CD4-positive, alpha-beta T cell treated with Interleukin-6 for 4 hours (primary cell): ENCODE measurements at regions not wholly inside any gene's neighbourhood (a gene's known extent, or its start where the extent isn't known, plus 50 kb on each side); places are given as distances from the start of the nearest gene placed in this dataset.

ENCODE experiments used
- DNase-seq: peaks from one replicate; pipeline ENCODE4 v3.0.0-alpha.2; 2020; ENCODE audit warnings: mixed read lengths

DNA sequence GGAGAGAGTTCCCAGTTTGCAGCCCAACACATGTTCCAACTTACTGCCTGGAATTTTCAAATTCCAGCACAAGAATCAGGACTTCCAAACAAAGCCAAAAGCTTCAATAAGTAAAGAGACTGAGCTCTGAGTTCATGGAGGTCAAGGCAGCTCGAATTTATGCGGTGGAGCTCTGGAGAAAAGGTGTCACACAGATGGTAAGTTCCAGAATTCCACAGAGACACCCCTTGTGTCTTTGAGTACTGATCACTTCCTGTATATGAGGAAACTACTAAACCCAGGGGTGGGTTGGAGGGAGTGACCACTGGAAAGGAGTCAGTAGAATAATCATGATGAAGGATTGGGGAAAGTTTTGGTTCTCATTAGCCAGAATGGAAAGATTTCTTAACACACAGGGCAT lies 118.5 kb upstream of the GUCY1A1 start:
- DNase-seq = no peak

DNA sequence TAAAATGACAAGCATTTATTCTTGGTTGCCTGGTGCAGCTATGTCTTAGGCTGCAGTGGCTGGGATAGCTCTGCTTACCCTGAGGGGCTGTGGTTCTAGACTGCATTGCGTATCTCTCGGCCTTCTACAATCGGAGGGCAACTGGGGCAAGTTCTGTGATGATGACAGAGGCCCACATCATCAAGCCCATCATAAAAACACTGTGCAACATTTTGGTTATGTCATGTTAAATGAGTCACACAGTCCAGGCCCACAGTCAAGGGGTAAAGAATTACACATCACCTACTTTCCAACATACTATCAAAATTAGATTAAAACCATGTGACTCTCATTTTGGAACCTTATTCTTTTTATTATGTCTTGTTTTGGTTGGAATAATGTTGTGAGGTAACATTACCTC lies 120.2 kb upstream of the GUCY1A1 start:
- no peak for DNase-seq

DNA sequence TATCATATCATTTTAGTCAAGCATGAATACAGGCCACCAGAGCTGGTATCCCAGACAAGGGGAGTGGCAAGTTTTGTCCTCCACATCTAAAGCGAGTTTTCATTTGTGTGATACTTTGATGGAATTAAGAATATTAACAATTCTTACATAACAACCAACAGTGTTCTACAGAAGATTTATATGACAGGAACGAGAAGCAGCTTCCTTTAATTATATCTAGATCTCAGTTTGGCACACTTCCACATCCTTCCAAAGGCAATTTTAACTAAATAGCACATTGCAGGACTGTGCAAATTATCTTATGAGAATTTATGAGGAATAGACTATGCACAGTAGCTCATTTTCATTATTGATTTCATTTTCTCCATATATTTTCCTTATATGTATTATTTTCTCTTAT lies 121.2 kb upstream of the GUCY1A1 start:
- DNase-seq = no peak

DNA sequence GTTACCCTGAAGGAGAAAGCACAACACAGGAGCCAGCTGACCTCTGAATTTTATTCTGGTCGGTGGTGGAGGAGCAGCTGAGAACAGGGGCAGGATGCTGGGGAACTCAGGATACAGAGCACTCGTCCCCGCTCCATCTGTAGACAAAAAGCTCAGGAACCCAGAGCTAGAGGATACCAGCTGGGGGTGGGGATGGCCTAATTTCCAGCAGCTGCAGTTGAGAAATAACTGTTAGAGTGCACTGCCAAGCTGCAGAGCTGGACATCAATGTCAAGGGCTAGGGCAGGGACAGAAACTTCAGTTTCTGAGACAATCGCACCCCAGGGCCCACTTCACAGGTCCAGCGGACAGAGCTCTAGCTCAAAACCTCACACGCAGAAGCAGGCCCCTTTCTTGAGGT lies 122.1 kb upstream of the GUCY1A1 start:
- no peak for DNase-seq

DNA sequence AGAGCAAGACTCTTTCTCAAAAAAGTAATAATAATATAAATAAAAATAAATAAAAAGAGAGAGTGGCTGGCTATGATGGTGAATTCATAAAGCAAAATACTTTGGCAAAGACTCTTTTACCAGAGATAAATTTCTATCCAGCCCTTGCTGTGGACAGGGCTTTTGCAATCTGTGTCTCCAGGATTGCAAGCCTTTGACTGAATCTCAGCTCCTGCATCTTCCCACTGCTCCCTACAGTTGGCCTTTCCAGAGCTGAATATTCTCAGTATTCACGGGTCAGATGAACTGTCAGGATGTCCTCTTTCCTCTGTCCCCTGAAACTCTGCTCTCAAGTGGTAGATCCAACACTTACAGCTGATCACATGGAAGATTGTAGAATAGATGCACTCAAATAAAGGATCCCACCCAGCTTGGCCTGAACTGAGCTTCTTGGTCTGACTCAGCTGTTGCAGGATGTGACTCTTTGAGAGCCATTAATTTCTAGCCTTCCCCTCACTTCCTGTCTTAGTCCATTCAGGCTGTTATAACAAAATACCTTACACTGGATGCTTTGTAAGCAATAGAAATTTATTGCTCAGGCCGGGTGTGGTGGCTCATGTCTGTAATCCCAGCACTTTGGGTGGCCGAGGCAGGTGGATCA lies 123.4 kb upstream of the GUCY1A1 start:
- DNase-seq = no peak

DNA sequence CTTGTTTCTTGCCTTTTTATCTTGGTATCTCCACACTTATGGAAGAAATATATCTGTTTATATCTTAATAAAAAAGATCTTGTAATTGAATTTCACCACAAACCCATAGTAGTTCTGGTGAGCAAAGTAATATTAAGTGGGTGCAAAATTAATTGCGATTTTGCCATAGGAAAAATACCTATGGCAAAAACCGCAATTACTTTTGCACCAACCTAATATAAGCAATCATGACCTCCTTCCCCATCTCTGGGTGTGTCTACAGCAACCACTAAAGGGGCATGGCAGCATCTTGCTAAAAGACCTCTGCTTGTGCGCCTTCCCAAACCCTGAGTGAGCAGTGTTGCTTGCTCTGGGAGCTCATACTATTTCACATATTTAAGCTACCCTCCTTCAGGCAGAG lies 124.2 kb upstream of the GUCY1A1 start:
- DNase-seq = no peak

DNA sequence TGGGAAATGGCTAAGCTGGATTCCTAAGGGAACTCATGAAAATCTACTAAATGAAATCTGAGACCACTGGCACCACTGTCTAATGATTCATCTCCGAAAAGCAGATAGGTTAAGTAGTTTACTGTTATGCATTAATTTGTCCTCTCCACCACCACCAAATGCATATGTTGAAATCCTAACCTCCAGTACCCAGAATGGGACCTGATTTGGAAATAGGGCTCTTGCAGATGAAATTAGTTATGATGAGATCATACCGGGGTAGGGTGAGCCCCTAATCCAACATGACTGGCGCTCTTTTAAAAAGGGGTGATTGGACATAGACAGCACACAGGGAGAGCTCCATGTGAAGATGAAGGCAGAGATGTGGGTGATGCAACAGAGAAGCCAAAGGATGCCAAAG lies 124.9 kb upstream of the GUCY1A1 start:
- DNase-seq = no peak

DNA sequence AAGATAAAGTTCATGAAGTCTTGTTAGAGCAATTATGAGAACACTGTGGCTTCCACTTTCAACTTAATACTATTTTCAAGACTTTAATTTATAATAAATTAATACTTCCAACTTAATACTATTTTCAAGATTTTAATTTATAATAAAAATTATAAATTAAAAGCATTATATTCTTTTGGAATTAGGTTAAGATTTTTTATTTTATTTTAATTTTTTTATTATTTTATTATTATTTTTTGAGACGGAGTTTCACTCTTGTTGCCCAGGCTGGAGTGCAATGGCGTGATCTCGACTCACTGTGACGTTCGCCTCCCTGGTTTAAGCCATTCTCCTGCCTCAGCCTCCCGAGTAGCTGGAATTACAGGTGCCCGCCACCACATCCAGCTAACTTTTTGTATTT lies 126.0 kb upstream of the GUCY1A1 start:
- no peak for DNase-seq

DNA sequence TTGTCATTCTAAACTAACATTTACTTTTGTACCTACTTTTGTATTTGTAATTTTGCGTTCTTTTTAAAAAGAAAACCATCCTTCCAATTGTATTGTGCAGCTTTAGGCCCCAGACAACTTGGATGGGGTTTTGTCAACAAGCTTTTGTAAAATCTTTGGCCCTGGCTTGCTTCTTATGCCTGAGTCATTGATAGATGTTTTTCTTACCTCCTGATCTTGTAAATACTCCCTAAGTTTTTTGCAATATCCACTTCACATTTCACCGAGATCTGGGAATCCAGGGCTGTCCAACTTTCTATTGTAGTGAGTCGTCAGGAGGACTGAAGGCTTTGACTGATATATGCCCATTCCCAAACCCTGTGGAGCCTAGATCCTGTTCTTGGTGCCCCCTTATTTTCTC lies 126.9 kb upstream of the GUCY1A1 start:
- no peak for DNase-seq

DNA sequence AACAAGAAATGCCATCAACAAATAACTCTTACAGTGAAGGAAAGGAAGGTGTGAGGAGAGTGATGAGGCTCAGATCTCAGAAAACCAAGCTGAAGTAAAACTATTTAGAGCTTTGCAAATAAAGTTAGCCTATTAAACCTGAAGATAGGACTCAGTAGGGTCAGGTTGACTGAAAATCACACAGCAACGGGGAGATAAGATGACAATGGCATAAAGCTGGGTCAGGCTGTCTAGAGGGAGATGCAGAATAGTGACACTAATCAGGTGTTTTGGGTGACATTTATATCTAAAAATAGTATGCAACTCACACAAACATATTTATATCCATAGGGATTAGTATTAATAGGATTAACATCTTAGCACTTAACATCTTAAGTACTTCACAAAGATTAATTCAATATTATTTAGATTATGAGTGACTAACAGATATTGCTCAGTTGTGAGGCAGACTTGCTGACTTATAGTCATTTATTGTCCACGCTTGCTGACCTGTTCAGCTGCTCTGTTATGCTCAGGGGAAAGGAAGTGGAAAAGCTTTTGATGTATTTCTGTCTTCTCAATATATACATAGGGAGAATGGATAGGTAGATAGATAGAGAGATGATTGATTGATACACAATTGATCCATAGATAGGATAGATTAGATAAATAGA lies 130.7 kb upstream of the GUCY1A1 start:
- DNase-seq = no peak

DNA sequence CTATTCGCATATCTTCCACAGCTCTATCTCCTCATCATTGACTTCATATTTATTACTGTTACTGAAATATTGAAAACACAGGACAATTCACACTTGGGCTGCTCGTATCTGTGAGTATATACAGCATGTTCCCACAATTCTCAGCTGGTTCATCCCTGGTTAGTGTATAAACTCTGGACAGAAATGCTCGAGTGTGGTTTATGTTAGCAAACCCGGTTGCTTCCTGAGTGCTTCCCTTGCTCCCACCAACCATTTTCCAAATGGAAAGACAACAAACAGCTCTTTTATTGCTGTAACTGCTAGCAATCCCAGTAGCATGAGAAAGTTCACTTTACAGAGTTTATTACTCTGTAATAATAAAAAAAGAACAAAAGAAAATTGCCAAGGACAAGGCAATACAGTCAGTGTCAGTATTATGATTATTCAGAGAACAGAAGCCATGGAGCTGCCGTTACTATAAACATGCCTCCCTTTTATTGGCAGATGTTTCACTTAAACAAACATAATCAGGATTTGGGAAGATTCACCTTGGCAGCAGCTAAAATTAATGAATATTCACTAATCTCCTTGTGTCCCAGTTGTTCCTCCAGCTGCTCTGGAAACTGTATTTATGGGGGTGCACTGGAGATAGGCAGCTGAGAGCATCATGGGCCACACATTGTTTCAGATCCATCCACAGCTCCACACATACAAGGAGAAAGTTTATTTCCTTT lies 134.1 kb upstream of the GUCY1A1 start:
- DNase-seq = no peak

DNA sequence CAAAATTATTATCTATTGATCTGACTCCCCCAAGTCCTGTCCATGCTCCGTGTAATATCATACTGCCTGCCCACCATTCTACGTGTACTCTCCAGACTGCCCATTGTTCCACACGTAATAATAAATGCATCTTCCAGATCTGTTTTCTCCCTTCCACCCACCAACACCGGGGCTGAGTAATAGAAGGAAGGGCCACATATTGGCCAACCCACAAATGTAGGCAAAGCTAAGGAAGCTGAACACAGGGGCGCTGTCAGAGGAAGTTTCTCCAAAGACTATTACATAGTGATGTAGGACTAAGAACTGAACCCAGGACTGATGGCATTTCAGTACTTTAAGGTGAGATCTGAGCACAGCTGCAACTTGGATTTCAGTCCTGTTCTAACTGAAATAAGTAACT lies 135.8 kb upstream of the GUCY1A1 start:
- no peak for DNase-seq

DNA sequence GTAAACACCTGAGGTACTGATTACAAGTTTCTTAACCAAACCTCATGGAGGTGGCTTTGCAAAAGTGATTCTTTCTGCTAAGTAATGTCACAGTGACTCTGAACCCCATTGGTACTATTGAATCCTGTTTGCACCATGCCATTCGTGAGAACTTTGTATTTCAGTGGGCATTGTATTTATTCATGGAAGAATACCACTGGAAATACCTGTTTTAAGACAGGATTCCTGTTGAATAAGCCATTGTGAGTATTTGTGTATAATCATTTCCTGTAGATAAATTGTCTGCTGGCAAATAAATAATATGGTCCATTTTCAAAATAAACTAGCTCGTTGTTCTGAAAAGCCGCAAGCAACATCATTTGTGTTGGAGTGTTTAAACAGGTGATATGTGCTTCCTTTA lies 136.4 kb upstream of the GUCY1A1 start:
- DNase-seq = no peak

DNA sequence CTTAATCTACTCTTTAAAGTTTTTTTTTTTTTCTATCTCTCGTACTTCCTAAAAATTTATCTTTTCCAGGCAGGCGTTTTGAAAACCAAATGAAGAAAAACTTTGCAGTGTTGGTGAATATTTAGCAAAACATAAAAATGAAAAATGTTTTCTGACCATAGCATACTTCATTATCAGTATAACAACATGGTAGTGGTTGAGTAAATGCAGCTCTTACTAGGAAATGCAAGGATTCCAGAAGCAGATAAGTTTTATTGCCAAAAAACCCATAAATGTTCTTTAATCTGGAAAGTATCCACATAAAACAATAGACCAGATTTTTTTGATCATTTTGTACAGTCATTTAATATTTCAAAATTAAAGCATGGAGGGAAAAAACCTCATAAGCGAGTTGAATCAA lies 136.9 kb upstream of the GUCY1A1 start:
- no peak for DNase-seq

DNA sequence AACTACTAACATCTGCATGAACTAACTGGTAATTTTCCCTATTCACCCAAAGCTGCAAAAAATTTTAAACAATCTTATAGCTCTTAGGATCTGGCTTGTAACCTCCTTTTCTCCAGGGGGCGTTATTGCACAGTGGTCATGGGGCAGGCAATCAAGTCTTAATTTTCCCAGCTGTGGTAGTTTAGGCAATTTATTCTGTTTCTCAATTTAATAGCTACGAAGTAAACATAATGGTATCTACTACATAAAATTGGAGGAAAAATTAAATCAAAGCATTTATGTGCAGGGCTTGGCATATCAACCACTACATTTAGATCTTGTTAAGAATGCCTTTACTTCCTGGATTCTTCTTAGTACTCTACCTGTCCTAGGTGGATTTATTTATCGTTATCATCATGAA lies 137.4 kb upstream of the GUCY1A1 start:
- no peak for DNase-seq

DNA sequence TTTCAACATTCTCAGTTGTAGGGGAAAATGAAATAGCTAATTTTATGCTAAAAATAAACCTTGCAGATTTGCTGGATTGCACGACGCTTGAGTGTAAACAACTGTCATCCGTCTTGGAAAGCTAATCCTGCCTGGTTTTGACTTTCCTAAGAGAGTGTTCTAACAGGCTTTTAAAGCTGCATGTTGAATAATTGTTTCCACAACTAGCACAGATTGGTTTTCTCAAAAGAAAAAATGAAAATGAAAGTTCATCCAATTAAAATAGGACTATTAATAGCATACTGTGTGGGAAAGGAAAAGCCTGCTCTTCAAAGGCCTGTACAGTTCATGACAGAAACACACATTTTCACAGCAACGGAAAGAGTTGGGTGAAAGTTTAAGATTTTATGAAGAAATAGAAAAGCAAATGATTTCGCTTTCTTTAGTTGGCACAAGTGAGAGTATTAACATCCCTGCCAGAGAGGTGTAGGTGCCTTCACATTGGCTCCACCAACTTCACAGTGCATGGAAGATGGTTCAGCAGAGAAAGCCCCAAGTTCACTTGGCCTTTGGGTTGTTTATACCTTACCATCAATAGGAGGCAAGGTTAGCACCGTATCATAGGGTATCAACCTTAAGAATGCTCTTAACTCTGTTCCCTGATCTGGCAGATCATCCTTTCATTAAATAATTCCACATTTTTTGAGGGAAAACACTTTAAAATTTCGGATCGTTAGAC lies 140.0 kb upstream of the GUCY1A1 start:
- no peak for DNase-seq

DNA sequence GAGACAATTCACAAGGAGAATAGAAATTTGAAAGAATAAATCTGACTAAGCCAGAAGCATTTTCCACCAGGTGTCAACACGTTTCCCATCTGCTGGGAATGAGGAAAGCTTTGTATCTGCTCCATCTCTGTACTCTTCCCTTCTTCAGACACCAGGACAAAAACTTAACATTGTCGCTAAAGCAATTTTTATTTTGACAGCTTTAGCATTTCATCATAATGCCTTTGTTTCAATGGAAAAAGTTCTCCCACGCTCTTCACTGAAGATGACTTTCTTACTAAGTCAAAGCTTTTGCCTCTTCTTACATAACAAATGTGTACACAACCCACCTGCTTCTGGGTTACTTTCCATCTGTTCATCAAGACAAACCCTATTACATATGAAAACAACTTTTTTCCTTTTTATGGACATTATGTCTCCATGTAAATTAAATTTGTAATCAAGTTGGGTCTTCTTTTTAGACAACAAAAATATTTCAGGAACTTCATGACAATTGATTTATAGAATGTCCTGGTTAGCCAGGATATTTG lies 141.7 kb upstream of the GUCY1A1 start:
- no peak for DNase-seq

DNA sequence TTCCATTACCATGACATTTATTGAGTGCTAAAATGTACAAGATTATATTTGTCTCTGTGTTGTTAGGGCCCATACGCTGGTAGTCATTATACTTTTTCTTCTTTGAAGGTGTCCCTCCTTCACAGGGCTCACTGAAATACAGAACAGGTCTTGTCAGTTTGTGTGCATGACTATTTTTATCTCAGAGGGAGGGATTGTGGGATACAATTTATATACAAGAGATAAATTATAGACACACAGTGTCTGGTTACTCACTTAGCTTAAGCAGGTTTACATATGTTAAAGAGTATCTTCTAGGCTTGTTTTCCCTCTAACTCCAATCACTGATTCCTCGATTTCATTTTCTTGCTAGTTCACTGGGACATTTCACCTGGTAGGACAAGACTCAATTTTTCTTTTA lies 143.3 kb upstream of the GUCY1A1 start:
- no peak for DNase-seq

DNA sequence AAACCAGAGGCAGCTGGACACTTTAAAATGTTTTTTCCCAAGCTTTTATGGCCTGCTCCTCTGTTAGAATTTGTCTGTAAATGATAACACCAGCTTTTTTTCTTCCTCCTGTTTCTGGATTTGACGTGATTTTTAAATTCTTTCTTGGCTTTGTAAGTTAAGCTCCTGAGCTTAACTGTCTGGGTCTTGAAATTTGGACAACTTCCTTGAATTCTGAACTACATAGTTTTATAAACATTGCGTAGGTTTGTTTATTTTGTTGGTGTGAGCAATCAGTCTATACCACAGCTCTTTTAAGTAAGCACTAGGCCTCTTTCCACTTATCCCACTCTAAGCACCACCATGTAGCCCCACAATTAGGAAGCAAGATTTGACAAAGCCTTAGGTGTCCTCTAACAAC lies 144.4 kb upstream of the GUCY1A1 start:
- DNase-seq = no peak

DNA sequence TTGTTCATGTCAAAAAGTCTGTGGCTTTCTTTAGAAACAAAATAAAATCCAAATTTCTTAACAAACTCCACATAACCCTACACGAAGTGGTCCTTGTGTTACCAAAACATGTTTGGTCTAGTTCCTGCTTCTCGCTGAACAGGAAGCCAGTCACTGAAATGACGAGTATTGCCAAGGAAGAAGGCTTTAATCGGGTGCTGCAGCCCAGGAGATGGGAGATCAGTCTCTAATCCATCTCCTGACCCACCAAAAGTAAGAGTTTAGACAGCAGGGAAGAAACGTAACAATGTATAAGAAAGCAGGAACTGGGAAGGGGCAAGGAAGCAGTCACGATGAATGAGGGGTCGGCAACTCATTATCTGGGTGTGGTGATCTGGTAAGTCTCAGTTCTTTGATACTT lies 144.6 kb upstream of the MAP9 start:
- DNase-seq = no peak

DNA sequence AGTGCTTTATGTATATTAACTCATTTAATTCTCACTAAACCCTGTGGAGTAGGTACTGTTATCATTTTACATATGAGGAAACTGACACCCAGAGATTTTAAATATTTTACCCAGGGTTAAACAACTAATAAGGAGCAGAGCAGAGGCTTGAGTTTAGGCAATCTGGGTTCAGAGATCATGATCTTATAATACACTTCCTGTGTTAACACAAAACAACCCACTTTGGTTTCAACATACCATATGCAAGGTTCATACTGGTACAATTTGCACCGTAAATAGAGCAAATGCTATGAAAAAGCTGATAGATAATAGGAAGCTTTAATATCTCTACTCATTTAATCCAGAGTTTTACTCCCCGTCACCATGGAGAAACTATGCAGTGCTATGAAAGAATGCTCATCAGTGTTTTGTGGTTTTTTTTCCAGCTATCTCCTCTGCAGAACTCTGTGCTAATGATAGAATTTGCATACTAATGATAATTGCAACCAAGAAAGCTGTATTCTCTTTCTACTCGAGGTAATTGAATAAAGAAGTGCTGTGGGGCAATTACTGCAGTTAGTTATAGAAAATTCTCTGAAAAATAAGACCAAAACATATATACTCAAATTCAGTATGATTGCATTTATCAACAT lies 138.8 kb upstream of the MAP9 start:
- no peak for DNase-seq

DNA sequence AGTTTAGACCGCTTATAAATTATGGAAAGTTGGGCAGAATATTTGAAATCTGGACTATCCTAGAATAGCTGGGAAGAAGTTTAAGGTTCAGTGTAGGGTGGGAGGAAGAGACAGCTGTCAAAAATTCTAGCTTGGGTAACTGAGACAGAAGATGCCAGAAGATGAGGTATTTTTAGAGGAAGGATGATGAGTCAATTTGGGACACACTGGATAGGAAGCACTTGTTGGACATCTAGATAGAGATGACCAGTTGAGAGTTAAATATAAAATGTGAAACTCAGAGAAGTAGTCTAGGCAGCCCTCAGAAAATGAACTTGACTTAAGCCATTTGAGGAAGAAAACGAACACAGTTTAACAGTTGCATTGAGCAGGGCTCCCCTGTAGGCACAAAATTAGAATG lies 137.9 kb upstream of the MAP9 start:
- no peak for DNase-seq

DNA sequence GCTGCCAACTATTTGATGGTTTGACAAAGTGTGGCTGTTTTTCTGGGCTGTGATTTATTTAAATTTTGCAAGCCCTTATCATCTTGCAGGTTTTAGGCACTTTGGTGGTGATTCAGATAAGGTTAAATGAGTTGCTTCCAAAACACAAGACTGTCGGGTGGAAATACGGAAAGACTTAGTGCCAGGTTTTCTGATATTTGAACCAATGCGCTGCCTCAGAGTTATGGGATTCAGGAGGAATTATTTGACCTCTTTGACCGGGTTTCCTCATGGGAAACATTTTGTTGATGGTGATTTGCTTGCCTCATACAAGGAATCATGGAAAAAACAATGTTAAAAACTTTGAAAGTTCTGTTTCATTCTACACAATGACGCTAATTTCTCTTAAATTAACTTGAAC lies 136.1 kb upstream of the MAP9 start:
- DNase-seq = no peak
